ENCODE measurements at regions not wholly inside any gene's neighbourhood (a gene's known extent, or its start where the extent isn't known, plus 50 kb on each side); places are given as distances from the start of the nearest gene placed in this dataset.
"Not testable (repeated sequence)": the region's sequence is repeated elsewhere in the genome, so short reads cannot be mapped to it uniquely, and the experiment has no call there.

- no peak for DNase-seq
These were observed 200.1 kb upstream of the HEY2 start for GRCh38 chr6:125549202-125549884.

- no peak for DNase-seq
These were observed 198.5 kb upstream of the HEY2 start for GRCh38 chr6:125550892-125551291.

GRCh38 chr6:125552819-125553218 lies 196.6 kb upstream of the HEY2 start:
- DNase-seq, result no peak

- DNase-seq, result no peak
These were observed 195.0 kb upstream of the HEY2 start for GRCh38 chr6:125554456-125554855.

GRCh38 chr6:125558241-125558843 lies 191.1 kb upstream of the HEY2 start:
- DNase-seq, result no peak

GRCh38 chr6:125558907-125559306 lies 190.5 kb upstream of the HEY2 start:
- no peak for DNase-seq

- no peak for DNase-seq
These were observed 187.3 kb upstream of the HEY2 start for GRCh38 chr6:125562156-125562555.

GRCh38 chr6:125564941-125565340 lies 184.5 kb upstream of the HEY2 start:
- no peak for DNase-seq

- no peak for DNase-seq
These were observed 182.0 kb upstream of the HEY2 start for GRCh38 chr6:125567407-125567806.

GRCh38 chr6:125568609-125569008 lies 180.8 kb upstream of the HEY2 start:
- DNase-seq, result no peak

GRCh38 chr6:125570526-125570925 lies 178.9 kb upstream of the HEY2 start:
- no peak for DNase-seq

- no peak for DNase-seq
These were observed 178.2 kb upstream of the HEY2 start for GRCh38 chr6:125571207-125571755.

GRCh38 chr6:125574604-125575003 lies 174.8 kb upstream of the HEY2 start:
- DNase-seq, result no peak

GRCh38 chr6:125577124-125577662 lies 172.2 kb upstream of the HEY2 start:
- no peak for DNase-seq

- DNase-seq, result peak; percentile 34
These were observed 164.9 kb upstream of the HEY2 start for GRCh38 chr6:125584468-125584939.

- DNase-seq, result no peak
These were observed 164.0 kb upstream of the HEY2 start for GRCh38 chr6:125585470-125585869.

- DNase-seq, result no peak
These were observed 163.4 kb upstream of the HEY2 start for GRCh38 chr6:125586074-125586473.

- no peak for DNase-seq
These were observed 162.8 kb upstream of the HEY2 start for GRCh38 chr6:125586605-125587004.

GRCh38 chr6:125587666-125588632 lies 161.5 kb upstream of the HEY2 start:
- no peak for DNase-seq

GRCh38 chr6:125591796-125592195 lies 157.6 kb upstream of the HEY2 start:
- DNase-seq, result not testable (repeated sequence)

- DNase-seq, result no peak
These were observed 155.7 kb upstream of the HEY2 start for GRCh38 chr6:125593746-125594145.

GRCh38 chr6:125596020-125596419 lies 153.4 kb upstream of the HEY2 start:
- DNase-seq, result no peak
